ENCODE measurements at regions not wholly inside any gene's neighbourhood (a gene's known extent, or its start where the extent isn't known, plus 50 kb on each side); places are given as distances from the start of the nearest gene placed in this dataset.

- DNase-seq (ENCODE audit: low spot score), result no peak
These were observed 129.2 kb downstream of the RPS24 start for GRCh38 chr10:78162853-78163252.

GRCh38 chr10:78164702-78165101 is 131.0 kb downstream of the RPS24 start:
- DNase-seq (ENCODE audit: low spot score), result no peak

DNA sequence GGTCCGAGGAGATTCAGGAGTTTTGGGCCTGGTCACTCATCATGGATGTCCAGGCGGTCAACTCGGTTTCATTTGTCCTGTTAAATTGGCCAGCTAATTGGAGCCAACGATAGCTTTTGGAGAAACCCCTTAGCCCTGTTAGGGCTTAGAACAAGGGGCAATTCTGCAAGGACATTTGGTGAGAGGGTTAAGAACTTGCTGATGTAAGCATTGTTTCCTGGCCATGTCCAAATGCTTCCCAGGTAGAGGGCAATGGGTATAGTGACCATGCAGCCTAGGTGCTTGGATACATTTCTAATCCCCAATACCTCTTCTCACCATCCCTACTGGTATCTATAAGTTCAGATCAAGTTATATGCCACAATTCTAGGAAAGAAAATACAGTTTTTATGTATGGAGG is 131.5 kb downstream of the RPS24 start:
- no peak for DNase-seq (ENCODE audit: low spot score)

- DNase-seq (ENCODE audit: low spot score), result no peak
These were observed 132.0 kb downstream of the RPS24 start for GRCh38 chr10:78165617-78166016.

GRCh38 chr10:78166261-78166660 is 132.6 kb downstream of the RPS24 start:
- no peak for DNase-seq (ENCODE audit: low spot score)

DNA sequence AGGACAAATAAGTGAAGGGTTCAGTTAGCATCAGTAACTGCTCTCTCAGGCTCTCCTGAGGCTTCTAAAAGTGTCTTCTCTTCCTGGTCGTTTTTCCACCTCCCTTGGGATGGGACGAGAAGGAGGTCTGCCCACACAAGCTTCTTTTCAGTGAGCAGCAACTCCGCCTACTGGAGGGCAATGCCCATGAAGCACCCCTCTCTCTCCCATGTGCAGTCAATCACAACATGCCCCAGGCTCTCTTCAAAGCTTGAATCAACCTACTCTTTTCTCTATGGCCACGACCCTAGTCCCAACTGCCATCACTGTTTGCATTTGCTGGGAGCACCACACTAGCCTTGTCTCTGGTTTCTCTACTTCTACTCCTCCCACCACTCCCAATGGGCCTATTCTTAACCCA is 135.6 kb downstream of the RPS24 start:
- no peak for DNase-seq (ENCODE audit: low spot score)

DNA sequence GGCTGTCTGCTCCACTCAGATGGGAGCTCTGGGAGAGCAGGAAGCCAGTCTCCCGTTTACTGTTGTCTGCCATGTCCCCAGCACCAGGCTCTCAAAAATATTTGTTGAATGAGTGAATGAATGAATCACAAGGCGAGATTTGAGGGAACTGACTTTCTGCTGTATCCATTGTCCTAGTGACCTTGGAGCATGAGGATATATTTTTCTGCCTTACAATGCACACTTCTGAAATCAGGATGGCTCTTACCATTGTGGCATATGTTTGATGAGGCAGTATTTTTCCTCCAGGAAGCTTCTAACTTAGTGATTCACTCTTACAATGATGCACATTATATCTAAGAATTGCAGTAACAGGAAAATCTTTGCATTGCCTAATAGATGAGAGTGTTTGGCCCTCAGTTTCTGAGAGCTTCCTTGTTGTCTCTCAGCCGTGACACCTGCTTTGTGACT is 136.4 kb downstream of the RPS24 start:
- no peak for DNase-seq (ENCODE audit: low spot score)

- DNase-seq (ENCODE audit: low spot score), result no peak
These were observed 138.2 kb downstream of the RPS24 start for GRCh38 chr10:78171633-78172400.

DNA sequence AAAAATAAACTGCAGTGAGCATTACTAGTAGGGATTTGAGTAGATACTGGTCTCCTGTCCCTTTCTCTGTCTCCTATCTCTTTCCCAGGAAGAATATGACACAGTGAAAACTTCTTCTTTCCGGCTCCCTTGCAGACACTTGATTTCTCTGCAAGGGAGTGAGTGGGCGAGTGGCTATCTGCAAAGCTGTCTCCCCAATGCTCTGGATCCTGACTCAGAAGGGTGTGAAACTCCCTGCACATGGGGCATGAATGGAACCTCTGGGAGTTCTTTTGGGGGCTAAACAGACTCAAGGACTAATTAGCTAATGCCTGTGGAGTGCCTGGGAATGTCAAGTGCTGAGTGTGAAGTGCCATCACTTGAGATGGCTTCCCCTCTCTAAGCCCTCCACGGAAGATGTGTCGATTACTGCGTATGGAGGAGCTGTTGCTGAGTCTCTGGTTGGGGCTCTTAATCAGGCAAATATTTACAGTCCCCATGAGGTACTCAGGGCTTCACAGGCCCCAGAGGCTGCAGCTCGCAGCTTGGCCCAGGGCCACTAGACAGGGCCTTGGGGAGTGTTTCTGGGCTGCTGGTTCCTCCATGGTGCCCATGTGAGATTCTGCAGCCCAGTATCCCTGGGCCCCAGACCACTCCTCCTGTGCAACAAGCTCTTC is 139.8 kb downstream of the RPS24 start:
- no peak for DNase-seq (ENCODE audit: low spot score)

GRCh38 chr10:78175444-78176015 is 141.9 kb downstream of the RPS24 start:
- no peak for DNase-seq (ENCODE audit: low spot score)

- DNase-seq (ENCODE audit: low spot score), result no peak
These were observed 143.0 kb downstream of the RPS24 start for GRCh38 chr10:78176320-78177317.

DNA sequence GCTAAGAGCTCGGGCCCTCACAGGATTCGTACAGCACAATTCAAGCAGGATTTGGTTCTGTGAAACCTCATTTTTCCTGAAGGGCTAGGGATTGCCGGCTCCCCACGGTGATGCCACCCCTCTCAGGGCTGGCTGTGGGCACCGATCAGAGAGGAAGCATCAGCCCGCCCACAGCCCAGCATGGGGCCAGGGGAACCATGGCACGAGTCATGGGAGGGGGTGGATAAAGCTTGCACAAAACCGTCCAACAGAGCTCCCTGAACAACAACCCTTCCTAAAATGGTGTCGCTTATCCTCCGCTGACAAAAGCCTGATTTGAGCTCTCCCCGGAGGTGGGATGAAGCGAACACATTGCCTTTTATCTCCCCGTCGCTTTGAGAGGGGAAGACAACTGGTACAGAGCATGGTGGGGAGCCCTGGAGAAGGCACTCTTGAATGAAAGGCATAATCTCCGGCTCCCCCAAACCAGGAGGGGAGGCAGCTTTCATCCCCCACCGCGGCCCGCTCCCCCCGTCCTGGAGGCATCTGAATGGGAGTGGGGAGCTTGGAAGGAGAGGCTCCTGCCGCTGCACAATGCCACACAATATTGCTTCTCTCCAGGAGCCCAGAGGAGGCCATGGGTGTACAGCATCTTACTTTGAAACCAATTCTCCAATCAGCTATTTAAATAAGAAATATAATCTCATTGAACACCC is 144.0 kb downstream of the RPS24 start:
- DNase-seq (ENCODE audit: low spot score), result no peak

GRCh38 chr10:78178397-78178796 is 144.7 kb downstream of the RPS24 start:
- no peak for DNase-seq (ENCODE audit: low spot score)

DNA sequence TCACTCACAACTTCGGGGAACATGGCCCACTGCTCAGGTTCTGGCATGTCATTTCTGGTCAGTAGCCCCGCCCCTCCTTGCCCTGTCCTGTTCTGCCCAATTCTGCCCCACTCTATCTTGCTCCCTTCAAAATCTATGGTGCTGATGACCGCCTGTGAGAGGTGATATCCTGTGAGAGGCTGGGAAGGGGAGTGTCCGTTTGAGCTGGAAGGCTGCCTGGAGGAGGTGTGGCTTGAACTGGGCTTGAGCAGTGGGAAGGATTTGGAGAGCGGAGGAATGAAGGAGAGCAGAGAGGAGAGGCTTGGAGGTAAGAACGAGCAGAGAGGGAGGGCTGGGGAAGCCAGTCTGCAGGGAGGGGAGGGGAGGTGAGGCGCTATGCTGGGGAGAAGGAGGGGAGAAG is 145.3 kb downstream of the RPS24 start:
- DNase-seq (ENCODE audit: low spot score), result no peak

DNA sequence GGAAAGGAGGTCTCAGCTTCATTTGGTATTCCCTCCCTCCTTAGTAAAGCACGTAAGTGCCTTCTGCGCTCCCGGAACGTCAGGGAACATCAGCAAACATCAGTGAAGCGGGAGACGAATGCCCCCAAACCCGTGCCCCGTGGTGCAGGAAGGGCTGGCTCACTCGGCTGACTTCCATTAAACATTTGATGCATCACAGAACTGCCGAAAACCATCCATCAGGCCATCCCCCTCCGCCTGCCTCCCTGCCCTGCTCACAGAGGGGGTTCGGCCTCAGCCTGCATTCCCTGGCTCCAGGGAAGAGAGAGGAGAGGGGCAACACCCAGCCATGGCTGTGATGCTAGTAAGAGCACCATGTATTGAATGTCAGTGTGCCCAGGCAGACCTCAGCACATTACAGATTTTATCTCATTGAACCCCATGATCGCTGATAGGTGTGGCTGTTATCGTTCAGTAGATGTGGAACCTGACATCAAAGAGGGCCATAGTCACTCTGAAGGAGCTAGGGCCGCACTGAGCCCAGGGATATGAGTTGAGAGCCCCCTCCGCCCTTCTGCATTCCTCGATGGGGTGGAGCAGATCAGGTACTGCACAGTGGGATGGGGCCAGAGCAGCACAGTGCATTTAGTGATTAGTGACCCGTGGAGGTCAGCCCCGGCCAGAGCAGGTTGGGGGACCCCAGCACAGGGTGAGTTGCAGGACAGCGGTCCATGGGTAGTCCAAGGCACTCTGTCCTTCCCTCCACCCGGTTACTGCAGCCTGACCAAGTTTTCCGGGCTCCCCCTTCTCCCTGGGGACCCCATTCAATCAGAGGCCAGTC is 146.4 kb downstream of the RPS24 start:
- no peak for DNase-seq (ENCODE audit: low spot score)

DNA sequence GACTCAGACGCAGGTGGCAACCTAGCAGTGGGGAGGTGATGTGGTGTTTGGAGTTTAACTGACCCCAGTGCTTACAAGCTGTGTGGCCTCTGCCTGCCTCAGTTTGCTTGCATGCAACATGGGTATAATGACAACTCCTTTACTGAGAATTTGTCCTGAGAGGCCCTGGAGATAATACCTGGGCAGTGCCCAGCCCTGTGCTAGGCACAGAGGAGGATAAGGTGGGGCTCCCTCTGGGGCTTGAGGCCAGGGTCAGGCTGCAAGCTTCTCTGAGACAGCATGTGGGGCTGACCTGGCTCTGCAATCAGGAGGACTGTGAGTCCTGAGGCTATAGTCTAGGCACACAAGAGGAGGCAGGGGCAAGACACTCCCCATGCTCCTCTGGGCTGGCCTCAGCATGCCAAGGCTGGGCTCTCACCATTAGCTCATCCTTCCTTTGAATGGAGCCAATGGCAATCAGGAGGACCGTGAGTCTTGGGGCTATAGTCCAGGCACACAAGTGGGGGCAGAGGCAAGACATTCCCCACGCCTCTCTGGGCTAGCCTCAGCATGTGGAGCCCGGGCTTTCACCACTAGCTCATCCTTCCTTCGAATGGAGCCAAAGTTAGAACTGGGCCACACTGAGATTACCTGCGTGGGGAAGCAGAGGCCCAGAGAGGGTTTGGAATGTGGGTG is 147.9 kb downstream of the RPS24 start:
- DNase-seq (ENCODE audit: low spot score), result no peak

DNA sequence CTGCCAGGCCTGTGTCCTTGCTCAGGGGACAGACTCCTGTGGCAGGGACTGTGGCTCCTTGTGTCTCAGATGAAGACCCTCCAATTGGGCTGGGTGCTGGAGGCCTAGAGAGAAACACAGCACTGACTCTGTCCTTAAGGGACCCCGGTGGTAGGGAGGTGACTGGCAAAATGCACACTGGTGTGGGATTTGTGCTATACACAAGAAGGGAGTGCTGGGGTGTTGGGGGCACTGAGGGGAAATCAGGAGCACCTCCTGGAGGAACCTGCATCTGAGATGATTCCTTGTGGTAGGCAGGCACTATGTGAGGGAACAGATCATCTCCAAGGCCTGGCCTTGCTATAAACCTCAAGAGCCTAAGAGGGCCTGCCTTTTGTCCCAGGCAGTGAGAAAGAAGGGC is 149.2 kb downstream of the RPS24 start:
- no peak for DNase-seq (ENCODE audit: low spot score)

DNA sequence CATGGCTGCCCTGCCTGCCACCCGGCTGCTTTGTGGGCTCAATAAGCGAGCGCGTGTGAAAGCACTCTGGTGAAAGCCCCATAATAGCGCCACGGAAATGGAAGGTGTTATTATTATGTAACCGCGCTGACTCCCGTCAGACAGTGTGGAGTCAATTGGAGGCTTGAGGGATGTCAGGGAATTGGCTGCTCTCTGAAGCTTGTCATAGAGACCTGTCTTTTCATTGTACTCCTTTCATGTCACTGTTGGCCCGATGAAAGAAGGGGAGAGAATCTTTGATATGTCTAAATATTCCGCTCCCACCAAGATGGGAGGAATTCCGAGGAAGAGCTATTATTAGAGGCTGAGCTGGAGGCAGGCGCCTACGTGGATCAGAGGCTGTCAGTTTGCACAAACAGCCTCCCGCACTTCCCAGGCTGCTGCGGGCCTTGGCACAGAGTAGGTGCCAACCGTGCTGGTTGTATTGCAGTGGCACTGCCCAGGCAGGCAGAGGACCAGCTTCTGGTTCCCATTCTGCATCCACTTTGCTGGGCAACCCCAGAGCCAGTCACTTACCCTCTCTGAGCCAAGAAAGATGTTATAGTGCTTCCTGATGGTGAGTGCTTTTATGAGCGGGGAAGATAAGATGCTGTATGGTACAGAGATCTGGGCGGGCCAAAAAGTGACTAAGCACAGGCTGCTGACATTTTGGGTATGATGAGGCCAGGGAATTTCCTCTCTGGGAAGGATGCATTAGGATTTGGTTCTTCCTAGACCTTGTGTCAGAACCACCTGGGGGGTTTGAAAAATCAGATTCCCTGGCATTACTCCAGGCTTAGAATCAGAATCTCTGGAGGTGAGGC is 151.4 kb downstream of the RPS24 start:
- no peak for DNase-seq (ENCODE audit: low spot score)

DNA sequence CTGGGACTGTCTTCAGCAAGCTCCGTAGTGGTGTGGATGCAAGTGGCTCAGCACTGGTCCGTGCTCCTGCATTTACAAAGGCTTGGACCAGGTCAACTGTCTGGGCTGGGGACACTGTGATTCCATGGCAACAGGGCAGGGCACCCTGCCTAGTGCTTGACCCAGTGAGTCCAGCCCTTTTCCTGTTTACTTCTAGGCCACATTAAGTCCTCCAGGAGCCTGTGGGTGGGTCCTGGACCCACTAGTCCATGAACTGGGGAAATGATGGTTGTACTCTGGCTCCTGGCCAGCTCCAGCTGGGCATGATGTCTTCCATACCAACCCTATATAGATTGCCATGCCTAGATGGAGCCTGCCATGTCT is 152.0 kb downstream of the RPS24 start:
- DNase-seq (ENCODE audit: low spot score), result no peak
